GM23338 (cell line): ENCODE measurements at regions not wholly inside any gene's neighbourhood (a gene's known extent, or its start where the extent isn't known, plus 50 kb on each side); places are given as distances from the start of the nearest gene placed in this dataset.

Experiments used
- ATAC-seq: fragments of 200-7000 bp; cut with Tn5 transposase; 3 replicates; pipeline ENCODE4 v1.9.1; 2020
- DNase-seq: peaks from one replicate; pipeline ENCODE4 v3.0.0-alpha.2; 2015; ENCODE audit warnings: low spot score
- H2AFZ ChIP-seq: fragments of 200-600 bp; sonication (generic); 2 replicates; pipeline ENCODE4 v1.8.0; 2016; ENCODE audit warnings: antibody characterized with exemption, mild to moderate bottlenecking, moderate library complexity
- H3F3A ChIP-seq: fragments of 200-600 bp; sonication (generic); replicated peaks from 2 replicates; pipeline ENCODE4 v1.8.0; 2017; ENCODE audit warnings: antibody characterized with exemption, mixed run types, low read depth
- H3K27ac ChIP-seq: fragments of 200-600 bp; sonication (generic); 2 replicates; pipeline ENCODE4 v1.6.1; 2016; ENCODE audit warnings: low read depth
- H3K27me3 ChIP-seq: fragments of 200-600 bp; sonication (generic); 2 replicates; pipeline ENCODE4 v1.8.0; 2016; ENCODE audit warnings: mild to moderate bottlenecking, mixed run types, moderate library complexity; ENCODE audit not compliant: insufficient read depth
- H3K36me3 ChIP-seq: fragments of 200-600 bp; sonication (generic); 2 replicates; pipeline ENCODE4 v1.8.0; 2016; ENCODE audit warnings: mild to moderate bottlenecking; ENCODE audit not compliant: insufficient read depth
- H3K4me1 ChIP-seq: fragments of 200-600 bp; sonication (generic); 2 replicates; pipeline ENCODE4 v1.8.0; 2016; ENCODE audit warnings: mild to moderate bottlenecking, moderate library complexity; ENCODE audit not compliant: insufficient read depth
- H3K4me2 ChIP-seq: fragments of 200-600 bp; sonication (generic); 2 replicates; pipeline ENCODE4 v1.7.1; 2017; ENCODE audit warnings: mixed run types
- H3K4me3 ChIP-seq: fragments of 200-600 bp; sonication (generic); 2 replicates; pipeline ENCODE4 v1.6.1; 2016; ENCODE audit warnings: mixed run types
- H3K79me2 ChIP-seq: fragments of 200-600 bp; sonication (generic); replicated peaks from 2 replicates; pipeline ENCODE4 v1.8.0; 2017; ENCODE audit warnings: mild to moderate bottlenecking; ENCODE audit not compliant: insufficient read depth
- H3K9me2 ChIP-seq: fragments of 200-600 bp; sonication (generic); 2 replicates; pipeline ENCODE4 v1.8.0; 2017; ENCODE audit not compliant: insufficient read depth
- H4K20me1 ChIP-seq: fragments of 200-600 bp; sonication (generic); replicated peaks from 2 replicates; pipeline ENCODE4 v1.8.0; 2017; ENCODE audit warnings: mild to moderate bottlenecking; ENCODE audit not compliant: insufficient read depth
- H3K27ac Mint-ChIP-seq: 2 replicates; pipeline ENCODE4 v1.8.0; 2020; ENCODE audit warnings: inconsistent platforms, mild to moderate bottlenecking, moderate library complexity, mixed read lengths
- H3K27me3 Mint-ChIP-seq: 3 replicates; pipeline ENCODE4 v1.8.0; 2022; ENCODE audit warnings: low read depth, mild to moderate bottlenecking, moderate library complexity, mixed read lengths, inconsistent platforms; ENCODE audit not compliant: insufficient read depth, poor library complexity
- H3K36me3 Mint-ChIP-seq: 3 replicates; pipeline ENCODE4 v1.8.0; 2021; ENCODE audit warnings: low read depth, mild to moderate bottlenecking, inconsistent platforms, moderate library complexity, mixed read lengths
- H3K4me1 Mint-ChIP-seq: 3 replicates; pipeline ENCODE4 v1.8.0; 2020; ENCODE audit warnings: mild to moderate bottlenecking, inconsistent platforms, mixed read lengths
- H3K4me3 Mint-ChIP-seq: 3 replicates; pipeline ENCODE4 v1.8.0; 2021; ENCODE audit warnings: moderate library complexity, mild to moderate bottlenecking, inconsistent platforms, mixed read lengths
- H3K9me3 Mint-ChIP-seq: 3 replicates; pipeline ENCODE4 v1.8.0; 2020; ENCODE audit warnings: moderate library complexity, mild to moderate bottlenecking, inconsistent platforms, mixed read lengths
- CREB1 ChIP-seq: fragments of 250-450 bp; sonication (Bioruptor Pico); IDR thresholded peaks from 2 replicates; pipeline ENCODE4 v1.5.0; 2020; ENCODE audit warnings: low read depth, mild to moderate bottlenecking, moderate library complexity
- EZH2 ChIP-seq: fragments of 200-600 bp; sonication (generic); IDR thresholded peaks from one replicate; pipeline ENCODE4 v1.8.0; 2017; ENCODE audit warnings: antibody characterized with exemption, mild to moderate bottlenecking, low read depth; ENCODE audit not compliant: unreplicated experiment
- EZH2phosphoT487 ChIP-seq: fragments of 200-600 bp; sonication (generic); IDR thresholded peaks from one replicate; pipeline ENCODE4 v1.8.1; 2018; ENCODE audit warnings: antibody characterized with exemption; ENCODE audit not compliant: unreplicated experiment
- REST ChIP-seq: IDR thresholded peaks from one replicate; pipeline ENCODE4 v1.6.1; 2018; ENCODE audit warnings: antibody characterized with exemption; ENCODE audit not compliant: unreplicated experiment
- STAT1 ChIP-seq: IDR thresholded peaks from one replicate; pipeline ENCODE4 v1.6.1; 2016; ENCODE audit warnings: antibody characterized with exemption; ENCODE audit not compliant: unreplicated experiment
- ZNF331 ChIP-seq: fragments of 250-450 bp; sonication (Bioruptor Pico); IDR thresholded peaks from 2 replicates; pipeline ENCODE4 v1.5.0; 2020; ENCODE audit warnings: low read depth, mild to moderate bottlenecking, moderate library complexity
- ZNF462 ChIP-seq: fragments of 250-450 bp; sonication (Bioruptor Pico); IDR thresholded peaks from 2 replicates; pipeline ENCODE4 v1.5.0; 2020; ENCODE audit warnings: mild to moderate bottlenecking, moderate library complexity

- DNase-seq (no peak), ATAC-seq (no peak)
- Histone ChIP-seq H3F3A (no peaks in the 10 kb centered on the region), H2AFZ (no peak overlapping the region), H3K4me1 (no peaks in the 10 kb centered on the region), H3K36me3 (no peaks in the 10 kb centered on the region), H3K9me2 (no peaks in the 10 kb centered on the region), H3K27me3 (no peaks in the 10 kb centered on the region), H3K79me2 (no peaks in the 10 kb centered on the region), H4K20me1 (no peaks in the 10 kb centered on the region), H3K27ac (no peak overlapping the region), H3K4me3 (no peak overlapping the region), H3K4me2 (no peak overlapping the region)
- Mint-ChIP-seq H3K4me1 (no peaks in the 10 kb centered on the region; the same call in 2 of the 3 replicates), H3K36me3 (no peaks in the 10 kb centered on the region), H3K27me3 (peaks cover 1% of the 10 kb centered on the region), H3K9me3 (no peaks in the 10 kb centered on the region; the same call in 1 of the 3 replicates), H3K27ac (no peak overlapping the region), H3K4me3 (no peak overlapping the region)
- TF ChIP-seq CREB1 (CRISPR knock-in tag) (no peak), REST (no peak), EZH2 (no peak), EZH2phosphoT487 (no peak), ZNF462 (no peak), ZNF331 (CRISPR knock-in tag) (no peak), STAT1 (no peak)
Observed at GRCh38 chr12:115354007-115354890, 670.3 kb upstream of the TBX3 start.
